KBM-7 (cell line): ENCODE measurements at regions not wholly inside any gene's neighbourhood (a gene's known extent, or its start where the extent isn't known, plus 50 kb on each side); places are given as distances from the start of the nearest gene placed in this dataset.

ENCODE experiments used
- DNase-seq: peaks from one replicate; pipeline ENCODE4 v3.0.0-alpha.2; 2015
- in situ Hi-C: fragments of 300-500 bp; cut with MboI; formaldehyde crosslinking; loops from 2 replicates; pipeline ENCODE4 v1.14.3; 2020; ENCODE audit warnings: low sequenced_read_pairs, low pct_unique_long_range_greater_than_20kb, mixed read lengths

DNA sequence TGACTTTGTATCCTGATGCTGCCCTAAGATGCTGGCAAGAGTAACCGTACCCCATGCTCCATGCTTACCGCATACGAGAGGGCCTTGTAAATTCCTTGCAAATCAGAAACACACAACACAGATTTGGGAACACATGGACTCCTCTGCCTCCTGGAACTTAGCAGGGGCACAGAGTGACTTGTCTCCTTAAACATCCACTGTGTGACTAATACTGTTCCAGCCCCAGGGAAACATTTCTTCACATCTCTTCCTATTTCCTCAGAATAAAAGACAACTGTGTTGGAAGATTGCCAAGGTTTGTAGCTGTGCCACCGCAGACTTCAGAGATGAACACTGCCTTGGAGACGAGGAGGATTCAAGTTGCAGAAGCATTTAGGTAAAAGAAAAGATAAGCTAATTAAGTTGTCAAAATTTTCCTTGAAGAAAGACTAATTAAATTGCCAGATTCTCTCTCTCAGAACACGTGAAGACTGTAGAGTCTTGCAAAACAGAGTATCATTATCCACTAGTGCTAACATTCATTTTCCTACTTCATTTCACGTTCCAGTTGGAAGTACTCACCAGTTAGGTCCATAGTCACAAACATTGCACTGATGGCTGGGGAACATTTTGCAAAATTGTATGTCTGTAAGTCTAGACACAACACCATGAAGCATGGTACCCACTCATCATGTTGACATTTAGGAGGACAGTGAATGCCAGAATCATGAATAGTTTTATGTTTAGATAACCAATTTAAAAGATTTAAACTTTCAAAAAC is 188.8 kb downstream of the TSN start:
- DNase-seq, result peak; percentile 18

DNA sequence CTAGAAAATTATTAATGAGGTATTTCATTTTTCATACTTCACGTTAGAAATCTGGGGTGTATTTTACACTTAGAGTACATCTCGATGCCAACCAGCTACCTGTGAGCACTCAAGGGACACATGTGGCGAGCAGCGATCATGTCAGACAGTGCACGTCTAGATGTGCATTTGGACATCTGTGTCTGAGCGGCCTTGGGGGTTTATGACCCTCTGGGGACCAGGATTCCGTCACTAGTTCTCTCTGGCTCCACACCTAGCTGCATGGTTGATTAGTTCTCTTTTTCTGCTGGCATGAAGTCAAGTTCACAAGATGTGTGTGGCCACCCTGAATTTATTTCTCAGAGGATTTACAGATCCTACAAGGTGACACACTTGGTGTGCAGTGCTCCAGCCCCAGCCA is 192.2 kb downstream of the TSN start:
- in situ Hi-C loops, result no loop called here
- no peak for DNase-seq

More for the DNA sequence above, 188.8 kb downstream of the TSN start:
- in situ Hi-C loops, result no loop called here

DNA sequence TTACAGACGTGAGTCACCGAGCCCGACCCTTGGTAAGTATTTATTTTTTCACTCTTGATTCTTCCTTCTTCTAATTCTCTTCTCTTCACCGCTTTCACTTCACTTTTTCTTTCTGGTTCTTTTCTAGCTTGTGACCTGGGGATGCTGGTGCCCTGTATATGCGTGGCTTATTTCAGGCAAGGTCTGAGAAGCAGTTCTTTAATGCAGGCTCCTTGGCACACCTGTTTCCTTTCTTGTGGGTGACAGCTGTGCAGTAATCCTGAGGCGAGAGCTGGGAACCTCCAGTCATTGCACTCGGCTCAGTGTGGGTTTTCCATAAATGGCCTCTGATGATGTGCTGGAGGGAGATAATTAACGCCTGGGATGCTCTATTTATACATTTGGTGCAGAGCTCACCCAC is 193.8 kb downstream of the TSN start:
- in situ Hi-C loops, result no loop called here
- DNase-seq, result no peak

DNA sequence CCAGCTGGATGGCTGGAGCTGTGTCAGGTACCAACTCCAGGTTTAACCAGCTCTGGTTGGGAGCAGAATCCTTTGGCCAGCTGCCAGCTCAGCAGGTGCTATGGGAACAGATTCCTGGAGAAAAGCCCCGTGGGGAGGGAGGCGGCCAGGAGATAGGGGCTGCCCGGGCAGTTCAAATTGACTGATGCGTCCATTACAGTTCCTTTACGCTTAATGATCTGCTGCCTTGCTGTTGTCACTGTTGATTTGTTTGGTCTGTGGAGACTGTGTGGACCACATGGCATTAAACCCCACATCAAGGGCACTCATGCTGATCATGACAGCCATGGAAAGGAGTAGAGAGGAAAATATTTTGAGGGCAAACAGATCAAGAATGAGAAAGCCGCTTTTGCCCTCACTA is 200.0 kb downstream of the TSN start:
- in situ Hi-C loops, result no loop called here
- DNase-seq, result no peak

DNA sequence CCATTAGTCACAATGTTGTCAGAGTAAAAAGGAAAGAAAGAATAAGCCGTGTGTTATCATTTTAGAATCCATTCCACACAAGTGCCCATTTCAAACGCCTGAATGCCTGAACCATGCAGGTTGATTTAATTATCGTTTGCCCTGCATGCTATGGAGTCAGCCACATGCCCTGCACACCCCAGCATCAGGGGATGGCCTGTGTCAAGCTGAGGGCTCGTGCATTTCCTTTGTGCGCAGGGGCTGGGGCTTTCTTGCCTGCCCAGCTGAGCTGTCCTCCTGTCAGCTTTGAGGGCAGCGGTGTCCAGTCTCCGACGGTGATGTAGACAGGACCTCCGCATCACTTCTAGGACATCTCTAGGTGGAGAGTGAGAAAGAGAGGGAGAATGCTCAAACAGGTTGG is 200.4 kb downstream of the TSN start:
- in situ Hi-C loops, result no loop called here
- DNase-seq, result no peak

DNA sequence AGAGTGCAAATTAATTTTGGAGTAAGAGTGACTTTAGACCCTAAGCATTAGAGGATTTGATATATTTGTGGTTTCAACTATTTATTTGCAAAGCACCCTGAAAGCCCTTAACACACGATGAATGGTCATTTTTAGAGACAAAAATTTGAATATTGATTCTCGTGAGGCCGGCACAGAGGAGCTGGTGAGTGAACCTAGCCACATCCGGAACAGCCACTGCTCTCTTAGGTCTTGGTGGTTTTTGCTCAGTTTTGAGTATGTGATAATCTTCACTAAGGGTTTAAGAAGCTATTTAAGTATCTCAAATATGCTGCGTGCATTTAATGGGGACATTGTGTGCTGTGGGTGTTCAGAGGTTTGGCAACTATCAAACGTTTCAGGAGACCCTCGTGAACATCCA is 204.8 kb downstream of the TSN start:
- in situ Hi-C loops, result no loop called here
- DNase-seq, result no peak

DNA sequence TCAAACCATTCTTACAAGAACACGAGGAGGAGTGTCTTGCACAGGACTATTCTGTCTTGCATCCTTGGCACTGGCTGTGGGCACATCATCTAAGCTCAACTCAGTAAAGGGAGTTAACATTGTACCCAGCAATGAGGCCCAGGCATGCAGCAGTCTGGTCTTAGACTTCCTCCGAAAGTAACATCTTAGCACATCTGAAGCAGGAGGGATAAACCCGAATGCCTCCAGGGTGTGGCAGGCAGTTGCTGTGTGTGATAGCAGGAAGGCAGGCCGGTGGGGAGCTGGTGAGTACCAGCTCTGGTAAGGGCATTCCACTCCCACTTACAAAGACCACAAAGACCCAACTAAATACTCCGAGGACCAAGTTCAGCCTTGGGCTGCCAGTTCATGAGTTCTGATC is 206.3 kb downstream of the TSN start:
- no peak for DNase-seq
- in situ Hi-C loops, result no loop called here

DNA sequence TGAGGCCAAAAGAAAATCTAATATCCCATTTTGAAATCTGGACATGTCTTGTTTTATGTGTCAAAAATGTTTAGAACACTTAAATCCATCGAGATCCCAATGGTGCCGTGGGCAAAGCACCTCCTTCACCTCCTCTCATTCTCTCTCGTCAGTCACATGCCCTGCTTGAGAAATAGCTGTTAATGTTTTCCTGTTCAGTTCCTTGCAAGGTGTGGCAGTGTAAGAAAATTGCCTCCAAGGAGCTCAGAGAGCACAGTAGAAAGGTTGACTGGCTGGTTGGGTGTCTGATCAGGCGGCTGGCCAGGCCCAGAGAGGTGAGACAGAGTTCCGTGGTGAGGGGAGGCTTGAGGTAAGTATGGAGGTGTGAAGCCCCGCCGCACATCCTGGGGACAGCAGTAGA is 210.2 kb downstream of the TSN start:
- in situ Hi-C loops, result no loop called here

DNA sequence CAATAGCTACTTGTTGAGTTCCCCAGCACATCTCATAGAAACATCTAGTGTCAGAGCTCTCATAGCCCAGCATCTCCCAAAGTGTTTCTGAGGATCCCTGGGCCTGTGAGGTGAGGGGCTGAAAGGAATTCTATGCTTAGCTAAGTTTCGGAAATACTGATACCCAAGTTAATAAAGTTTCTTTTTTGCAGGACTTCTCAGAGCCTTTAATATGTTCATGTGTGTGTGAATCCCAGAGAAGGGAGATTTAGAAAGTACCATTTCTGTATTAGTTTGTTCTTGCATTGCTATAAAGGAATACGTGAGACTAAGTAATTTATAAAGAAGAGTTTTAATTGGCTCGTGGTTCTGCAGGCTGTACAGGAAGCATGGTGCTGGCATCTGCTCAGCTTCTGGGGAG is 211.2 kb downstream of the TSN start:
- DNase-seq, result no peak

More for the DNA sequence above, 210.2 kb downstream of the TSN start:
- DNase-seq, result no peak

DNA sequence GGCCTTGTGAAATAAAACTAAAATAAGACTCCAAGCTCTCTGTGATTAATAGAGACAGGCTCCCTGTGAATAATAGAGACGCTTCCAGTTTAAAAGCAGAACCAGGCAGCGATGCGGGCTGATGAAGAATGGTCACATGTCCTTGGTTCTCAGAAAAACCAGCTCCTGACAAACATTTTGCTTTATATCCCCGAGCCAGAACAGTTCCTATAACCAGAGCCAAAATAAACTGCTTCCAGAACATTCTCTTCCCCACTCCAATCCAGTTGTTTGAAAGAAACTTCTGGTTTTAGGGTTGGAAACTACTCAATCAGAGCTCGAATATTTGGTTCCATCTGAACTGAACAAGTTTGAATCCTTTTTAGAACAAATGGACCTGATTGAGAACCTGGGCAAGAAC is 213.7 kb downstream of the TSN start:
- in situ Hi-C loops, result no loop called here
- DNase-seq, result peak; percentile 62

More for the DNA sequence above, 211.2 kb downstream of the TSN start:
- in situ Hi-C loops, result no loop called here

DNA sequence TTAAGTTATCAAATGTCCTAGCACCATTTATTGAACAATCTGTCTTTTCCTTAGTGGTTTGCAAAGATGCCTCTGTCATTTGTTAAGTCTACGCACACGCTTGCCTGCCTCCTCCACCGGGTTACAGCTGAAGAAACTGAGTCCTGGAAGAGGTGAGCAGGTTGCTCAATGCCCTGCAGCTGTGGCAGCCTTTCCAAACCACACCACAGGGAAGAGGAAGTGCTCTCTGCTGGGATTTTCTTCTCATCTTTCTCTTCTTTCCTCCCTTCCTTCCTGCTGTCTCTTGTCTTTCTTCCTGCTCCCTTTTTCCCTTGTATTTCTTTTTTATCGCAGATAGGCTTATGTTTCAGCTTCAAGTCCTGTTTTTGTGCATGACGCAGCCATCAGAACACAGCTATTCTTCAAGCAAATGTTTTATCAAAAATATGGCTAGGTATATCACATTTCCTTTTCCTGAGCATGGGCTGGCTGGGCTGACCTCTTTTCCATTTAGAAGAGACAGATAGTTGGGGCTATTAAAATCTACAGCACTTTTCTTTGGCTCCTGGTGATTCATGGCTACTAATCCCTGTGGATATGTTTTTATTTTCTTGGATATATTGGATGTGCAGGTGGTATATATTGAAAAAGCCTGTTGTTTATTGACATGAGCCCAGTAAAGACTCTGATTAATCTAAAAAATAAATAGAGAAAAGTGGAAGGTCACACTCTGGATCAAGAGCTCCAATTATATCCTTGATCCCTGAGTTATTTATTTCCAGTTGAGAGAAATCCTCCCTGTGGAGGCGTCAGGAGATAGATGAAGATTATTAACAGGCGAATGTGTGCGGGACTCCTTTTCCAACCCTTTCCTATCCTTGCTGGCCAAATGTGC is 214.6 kb downstream of the TSN start:
- in situ Hi-C loops, result no loop called here
- DNase-seq, result peak; percentile 39

DNA sequence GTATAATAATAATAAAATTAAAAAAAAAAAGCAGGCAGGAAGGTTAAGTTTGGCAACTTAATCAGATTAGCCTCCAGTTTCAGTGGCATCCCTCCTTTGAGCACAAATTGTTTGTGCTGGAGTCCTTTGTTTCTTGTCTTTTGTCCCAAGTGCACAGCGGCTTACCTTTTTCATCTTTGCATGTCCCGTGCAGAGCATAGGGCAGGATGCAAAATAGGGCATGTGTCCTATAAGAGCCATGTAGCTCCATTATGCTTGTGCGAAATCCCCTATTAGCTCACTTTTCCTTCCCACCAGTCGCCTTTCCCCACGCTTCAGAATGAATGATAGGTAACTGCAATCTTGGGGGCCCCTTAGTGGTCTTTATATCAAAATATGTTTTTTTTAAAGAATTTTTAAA is 216.8 kb downstream of the TSN start:
- in situ Hi-C loops, result no loop called here
- DNase-seq, result no peak

DNA sequence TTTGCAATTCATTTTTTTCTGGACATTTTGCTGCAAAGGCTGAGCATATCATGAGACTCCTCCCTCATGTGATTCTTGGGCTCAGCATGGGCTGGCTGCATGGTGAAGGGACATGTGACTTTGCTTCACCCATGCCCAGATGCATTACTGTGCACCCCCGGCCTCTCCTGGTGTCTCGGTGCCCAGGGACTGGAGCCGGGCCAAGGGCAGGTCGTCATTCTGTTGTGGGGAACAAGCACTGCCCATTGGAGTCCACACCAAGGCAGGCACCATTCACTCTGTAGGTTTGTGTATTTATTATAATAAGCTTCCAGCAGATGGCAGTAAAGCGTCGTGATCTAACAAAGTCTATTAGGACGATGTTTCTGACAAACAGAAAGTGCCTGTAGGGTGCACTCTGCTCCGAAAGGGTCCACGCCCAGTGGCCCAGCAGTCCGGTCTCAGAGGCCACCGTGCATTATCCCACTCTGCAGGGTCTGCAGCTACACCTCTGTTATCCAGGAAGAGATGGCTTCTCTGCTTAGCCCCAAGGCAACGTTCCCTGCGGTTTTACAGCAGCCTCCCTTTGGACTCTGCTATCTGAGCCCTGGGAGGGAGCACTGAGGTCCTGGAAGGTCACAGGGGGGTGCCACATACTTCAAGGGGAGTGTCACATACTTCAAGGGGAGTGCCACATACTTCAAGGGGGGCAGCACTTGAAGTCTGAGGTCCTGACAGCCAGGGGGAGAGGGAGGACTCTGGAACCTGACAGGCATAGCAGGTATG is 219.6 kb downstream of the TSN start:
- DNase-seq, result peak; percentile 88
- in situ Hi-C loops, result loop anchor here (25.0 kb wide), 1 partner anchor 312 kb away; no protein-coding TSS in a partner anchor

DNA sequence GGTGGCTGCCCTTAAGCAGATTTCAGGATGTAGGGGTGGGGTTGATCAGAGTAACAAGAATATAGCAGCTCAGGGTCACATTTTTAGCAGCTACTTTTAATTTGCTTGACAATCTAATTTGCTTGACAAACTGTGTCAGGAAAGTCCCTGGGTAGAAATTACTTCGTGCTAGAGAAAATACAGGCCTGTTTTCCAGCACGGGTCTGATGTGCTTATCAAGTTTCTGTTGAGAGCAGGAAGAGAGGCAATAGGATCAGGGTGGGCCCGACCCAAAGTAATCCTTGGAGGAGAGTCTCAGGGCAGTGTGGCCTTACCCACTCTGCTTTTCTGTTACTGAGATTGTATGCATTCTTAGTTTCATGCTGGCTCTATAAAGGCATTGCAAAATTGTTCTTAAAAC is 221.5 kb downstream of the TSN start:
- no peak for DNase-seq
- in situ Hi-C loops, result loop anchor here (25.0 kb wide), 1 partner anchor 310 kb away; no protein-coding TSS in a partner anchor

DNA sequence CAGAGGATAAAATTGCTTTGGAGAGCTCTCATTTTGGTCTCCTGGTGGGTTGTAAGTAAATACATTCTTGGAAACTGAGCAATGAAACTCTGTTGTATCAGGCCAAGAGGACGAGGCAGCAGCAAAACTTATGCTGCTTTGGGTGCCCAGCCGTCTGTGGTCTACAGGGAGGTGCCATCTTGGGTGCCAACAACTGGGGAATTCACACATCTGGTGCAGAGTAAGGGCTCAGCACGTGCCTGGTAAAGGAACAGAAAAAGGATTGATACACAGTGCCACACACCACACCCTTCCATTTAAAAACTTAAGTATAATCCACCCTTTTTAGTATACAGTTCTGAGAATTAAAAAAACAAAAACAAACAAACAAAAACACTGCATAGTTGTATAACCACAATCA is 221.9 kb downstream of the TSN start:
- in situ Hi-C loops, result loop anchor here (25.0 kb wide), 1 partner anchor 310 kb away; no protein-coding TSS in a partner anchor
- no peak for DNase-seq

DNA sequence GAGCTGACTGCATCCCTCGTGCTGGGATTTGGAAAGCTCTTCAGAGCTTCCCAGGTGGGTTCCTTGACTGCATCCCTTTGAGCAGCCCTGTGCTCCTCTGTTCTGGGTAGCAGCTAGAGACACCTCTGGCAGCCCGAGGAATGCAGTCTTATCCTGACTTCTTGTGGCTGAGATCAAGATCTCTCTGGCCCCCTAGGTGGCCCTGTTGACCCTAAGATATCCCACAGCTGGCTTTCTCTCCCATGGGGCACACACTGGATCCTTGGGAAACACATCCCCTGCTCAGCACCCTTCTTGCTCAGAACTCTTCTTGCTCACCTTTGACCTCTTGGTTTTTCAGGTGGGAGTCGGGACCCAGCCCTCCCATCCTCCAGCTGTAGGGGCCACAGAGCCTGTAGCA is 237.2 kb downstream of the TSN start:
- in situ Hi-C loops, result loop anchor here (25.0 kb wide), 1 partner anchor 295 kb away; no protein-coding TSS in a partner anchor

DNA sequence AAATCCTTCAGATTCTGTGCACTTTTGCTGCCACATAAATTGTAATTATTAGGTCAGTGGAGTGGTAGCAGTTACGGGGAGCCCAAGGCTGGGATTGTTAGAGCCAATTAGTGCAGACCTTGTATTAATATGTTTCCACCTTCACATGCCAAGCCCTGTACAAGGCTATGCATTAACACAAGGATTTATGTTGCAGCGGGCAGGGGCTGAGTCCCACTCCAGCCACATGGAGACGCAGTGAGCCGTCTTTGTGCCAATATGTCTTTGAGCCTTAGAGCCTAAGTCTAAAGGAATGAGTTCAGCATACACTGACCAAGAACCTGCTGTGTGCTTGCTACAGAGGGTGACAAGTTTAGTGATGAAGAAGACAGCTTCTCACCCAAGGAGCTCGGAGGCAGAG is 238.2 kb downstream of the TSN start:
- DNase-seq, result no peak
- in situ Hi-C loops, result loop anchor here (25.0 kb wide), 1 partner anchor 294 kb away; no protein-coding TSS in a partner anchor

More for the DNA sequence above, 237.2 kb downstream of the TSN start:
- DNase-seq, result no peak

DNA sequence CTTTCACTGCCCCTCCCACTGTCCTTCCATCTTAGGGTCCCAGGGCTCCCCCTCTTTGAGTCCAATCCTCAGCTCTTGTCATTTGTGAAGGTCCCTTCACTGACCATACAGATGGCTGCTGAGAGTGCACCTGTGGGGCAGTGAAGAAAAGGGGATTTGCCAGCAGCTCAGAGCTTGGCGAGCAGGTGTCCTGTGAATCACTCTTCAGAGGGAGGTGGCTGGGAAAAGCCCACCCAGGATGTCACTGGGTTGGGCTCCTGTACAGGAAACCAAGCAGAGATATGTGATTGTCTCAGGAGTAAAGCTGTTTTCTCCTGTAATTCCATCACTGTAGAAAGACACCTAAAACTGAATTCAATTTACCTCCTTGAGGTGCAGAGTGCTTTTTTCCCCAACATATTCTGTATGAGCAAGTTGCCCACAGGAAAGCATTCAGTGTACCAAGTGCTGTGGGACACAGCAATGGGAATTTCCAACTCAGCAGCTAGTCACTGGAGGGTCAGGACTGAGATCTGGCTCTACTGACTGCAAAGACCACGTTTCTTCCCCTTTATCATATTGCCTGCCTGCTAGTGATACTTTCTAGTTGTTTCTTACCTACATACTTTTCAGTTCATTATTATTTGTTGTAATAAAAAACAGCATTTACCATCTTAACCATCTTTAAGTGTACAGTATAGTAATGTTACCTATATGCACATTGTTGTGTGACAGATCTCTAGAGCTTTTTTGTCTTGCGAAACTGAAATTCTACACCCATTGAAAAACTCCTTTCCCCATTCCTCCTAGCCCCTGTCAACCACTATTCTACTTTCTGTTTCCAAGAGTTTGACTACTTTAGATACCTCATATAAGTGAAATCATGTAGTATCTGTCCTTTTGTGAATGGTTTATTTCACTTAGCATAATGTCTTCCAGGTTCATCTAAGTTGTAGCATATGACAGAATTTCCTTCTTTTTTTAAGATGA is 239.1 kb downstream of the TSN start:
- in situ Hi-C loops, result loop anchor here (25.0 kb wide), 1 partner anchor 293 kb away; no protein-coding TSS in a partner anchor
- DNase-seq, result no peak
